IPS DF 19.7 (cell line): ENCODE measurements at regions not wholly inside any gene's neighbourhood (a gene's known extent, or its start where the extent isn't known, plus 50 kb on each side); places are given as distances from the start of the nearest gene placed in this dataset.

Experiments
- DNase-seq: peaks from one replicate; pipeline ENCODE4 v3.0.0-alpha.2; 2013; ENCODE audit warnings: low read depth, low spot score

GRCh38 chr4:24419181-24420034 is 164.9 kb downstream of the DHX15 start:
- peak; percentile 35 for DNase-seq

DNA sequence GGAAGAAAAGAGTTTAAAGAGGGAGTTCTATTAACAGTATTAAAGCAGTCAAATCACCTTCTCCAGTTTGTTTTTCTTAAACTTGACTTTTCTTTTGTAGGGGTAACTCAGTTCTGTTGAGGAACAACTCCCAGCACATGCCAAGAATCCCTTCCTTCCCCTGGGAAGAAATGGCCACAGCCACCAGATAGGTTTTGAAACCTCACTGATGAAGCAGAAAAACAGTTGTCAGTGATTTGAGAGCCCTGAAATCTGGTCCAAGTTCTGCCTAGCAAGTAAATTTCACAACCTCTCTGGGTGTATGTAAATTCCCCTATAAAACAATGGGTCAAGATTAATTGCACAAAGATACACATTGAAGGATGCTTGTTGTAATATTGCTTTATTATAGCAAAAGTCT is 167.1 kb downstream of the DHX15 start:
- DNase-seq = no peak

- DNase-seq = no peak
Measured at GRCh38 chr4:24416293-24416692, 168.1 kb downstream of the DHX15 start.

GRCh38 chr4:24413311-24413784 is 171.0 kb downstream of the DHX15 start:
- no peak for DNase-seq

GRCh38 chr4:24411806-24412205 is 172.5 kb downstream of the DHX15 start:
- DNase-seq = no peak

DNA sequence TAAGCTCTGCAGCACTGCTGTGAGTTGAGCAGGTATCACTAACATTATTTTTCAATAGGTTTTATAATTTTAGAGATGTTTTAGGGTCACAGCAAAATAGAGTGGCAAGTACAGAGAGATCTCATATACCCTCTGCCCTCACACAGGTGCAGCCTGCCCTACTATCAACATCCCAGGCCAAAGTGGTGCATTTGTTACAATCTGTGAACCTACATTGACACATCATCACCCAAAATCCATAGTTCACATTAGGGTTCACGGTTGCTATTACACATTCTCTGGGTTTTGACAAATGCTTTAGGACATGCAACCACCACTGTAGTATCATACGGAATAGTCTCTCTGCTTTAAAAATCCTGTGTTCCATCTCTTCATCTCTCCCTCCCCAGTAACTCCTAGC is 173.1 kb downstream of the DHX15 start:
- no peak for DNase-seq

DNA sequence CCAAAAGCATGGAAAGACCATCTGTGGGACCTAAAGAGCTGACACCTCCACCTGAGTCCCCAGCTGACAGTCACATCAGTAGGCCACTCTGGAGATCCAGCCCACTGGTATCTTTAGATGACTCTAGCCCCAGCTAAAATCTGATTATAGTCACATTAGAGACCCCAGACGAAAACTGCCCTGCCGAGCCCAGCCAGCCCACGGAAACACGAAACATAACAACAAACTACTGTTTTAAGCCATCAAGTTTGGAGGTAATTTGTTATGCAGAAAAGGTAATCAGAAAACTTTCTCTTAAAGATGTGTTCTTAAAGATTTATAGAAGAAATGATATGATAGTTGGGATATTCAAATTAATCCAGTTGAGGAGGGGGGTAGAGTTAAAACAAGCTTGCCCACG is 175.7 kb downstream of the DHX15 start:
- no peak for DNase-seq

DNA sequence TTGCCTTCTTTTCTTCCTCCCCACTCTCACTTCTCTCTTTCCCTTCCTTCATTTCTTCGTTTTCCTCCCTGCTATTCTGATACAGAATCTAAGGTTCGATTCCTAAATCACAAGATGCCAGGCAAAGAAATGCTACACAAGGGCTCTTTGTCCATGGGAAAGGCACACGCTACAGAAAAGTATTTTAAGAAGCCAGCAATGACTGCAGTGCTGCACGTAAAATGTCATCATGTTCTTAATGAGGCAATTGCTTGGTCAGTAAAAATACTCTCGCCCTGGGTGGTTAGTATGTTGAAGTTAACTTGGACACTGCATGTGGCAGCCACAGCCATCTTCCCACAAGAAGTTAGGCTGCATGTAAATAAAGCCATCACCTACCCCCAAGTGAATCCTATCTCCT is 178.4 kb downstream of the DHX15 start:
- no peak for DNase-seq

DNA sequence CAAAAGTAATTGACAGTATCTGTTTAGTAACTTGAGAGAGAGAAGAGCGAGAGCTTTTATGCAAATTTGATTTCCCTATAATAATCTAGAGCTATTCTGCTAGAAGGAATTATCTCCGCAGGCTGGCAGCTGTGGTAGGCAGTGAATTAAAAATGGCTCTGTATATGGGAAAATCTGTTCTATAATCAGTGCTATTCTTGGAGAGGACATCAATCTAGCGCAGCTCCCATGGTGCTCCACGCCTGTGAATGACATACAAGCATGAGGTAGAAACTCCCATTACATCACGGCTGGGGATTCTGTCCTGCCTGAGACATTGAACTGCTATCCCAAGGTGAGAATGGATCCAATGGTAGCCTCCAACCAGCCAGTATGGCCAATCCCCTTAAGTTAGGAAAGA is 179.0 kb downstream of the DHX15 start:
- no peak for DNase-seq

DNA sequence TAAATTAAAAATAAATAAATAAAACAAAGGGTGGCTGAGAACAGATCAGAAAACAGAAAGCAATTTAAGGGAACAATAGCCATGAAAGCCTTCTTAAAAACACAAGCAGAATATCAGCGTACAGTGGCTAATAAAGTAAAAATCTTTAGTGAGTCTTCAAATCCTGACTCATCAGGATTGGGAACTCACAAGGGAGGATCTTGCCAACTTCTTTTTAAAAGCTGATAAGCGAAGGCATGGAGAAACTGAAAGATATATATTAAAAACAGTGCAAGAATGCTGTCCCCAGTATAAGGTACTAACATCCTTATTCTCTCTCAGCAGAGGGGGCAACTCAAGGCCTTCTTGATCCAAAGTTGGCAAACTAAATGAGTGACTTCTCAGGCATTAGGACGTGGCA is 180.1 kb downstream of the DHX15 start:
- DNase-seq = no peak

GRCh38 chr4:24403265-24403664 is 181.1 kb downstream of the DHX15 start:
- no peak for DNase-seq

GRCh38 chr4:24400537-24400936 is 183.8 kb downstream of the DHX15 start:
- no peak for DNase-seq

DNA sequence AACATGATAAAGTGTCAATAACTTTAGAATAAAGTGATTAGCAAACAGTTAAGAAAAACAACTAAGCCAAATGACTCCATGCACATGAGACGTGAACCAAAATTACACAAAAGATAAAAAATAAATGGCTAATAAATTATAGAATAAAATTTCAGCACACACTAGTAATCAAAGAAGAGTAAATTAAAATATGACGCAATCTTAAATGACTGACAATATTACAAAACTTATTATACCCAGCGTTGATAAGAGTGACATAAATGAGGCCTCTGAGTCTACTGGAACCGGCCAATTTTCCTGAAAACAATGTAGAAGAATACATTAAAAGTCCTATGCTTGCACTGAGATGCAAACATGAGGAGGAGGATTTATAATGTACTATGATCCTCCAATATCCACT is 187.4 kb downstream of the DHX15 start:
- DNase-seq = no peak

DNA sequence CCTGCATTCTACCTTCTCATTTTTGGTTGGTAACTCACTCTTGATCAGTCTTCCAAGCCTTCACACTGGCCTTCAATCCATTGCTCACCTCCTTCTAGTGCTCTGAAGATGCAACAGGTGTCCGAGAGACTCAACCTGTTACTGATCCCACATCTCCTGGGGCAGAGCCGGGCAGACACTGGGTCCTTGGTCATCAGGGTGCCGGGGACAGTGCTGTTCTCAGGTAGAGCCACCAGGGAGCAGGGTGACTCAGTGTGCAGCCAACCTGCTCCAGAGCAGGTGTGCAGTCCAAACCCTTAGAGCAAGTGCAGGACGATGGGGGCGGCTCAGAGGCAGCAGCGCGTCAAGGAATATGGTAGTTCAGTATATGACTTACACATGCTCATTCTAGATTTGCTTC is 188.4 kb downstream of the DHX15 start:
- no peak for DNase-seq

- DNase-seq = peak; percentile 20
Measured at GRCh38 chr4:24394041-24394440, 190.3 kb downstream of the DHX15 start.

DNA sequence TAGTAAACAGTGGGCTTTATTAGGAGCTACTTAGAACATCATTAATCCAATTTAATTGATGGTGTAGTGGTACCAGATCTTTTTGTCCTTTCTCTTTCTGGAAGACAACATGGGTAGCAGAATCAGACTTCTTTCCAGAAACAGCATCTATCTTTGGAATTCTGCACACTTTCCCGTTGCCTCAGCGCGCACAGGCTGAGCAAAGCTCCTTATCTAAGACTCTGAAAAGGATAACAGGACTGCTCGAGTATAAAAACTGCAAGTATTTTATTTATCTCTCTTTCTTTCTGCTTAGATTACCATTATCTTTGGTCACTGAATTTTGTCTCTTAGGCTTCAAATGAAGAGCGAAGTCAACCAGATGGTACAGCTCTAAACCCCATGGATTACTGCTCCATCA is 191.7 kb downstream of the DHX15 start:
- no peak for DNase-seq

DNA sequence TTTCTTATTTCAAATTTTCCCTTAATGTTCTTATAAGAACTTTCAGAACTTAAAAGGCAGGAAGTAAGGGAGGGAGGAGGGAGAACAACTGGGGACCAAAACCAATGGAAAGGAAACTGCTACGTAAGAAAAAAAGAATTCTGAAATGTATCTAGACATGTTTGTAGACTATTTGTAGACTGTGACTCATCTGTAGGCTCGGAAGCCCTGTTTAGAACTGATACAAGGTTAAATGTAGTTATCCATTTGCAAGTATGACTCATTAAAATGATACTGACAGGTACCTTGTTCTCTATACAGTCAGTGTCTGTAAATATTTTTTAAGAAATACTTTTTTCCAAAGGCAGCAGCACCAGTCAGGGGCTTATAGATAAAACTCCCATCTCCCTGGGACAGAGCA is 202.0 kb downstream of the DHX15 start:
- DNase-seq = no peak

DNA sequence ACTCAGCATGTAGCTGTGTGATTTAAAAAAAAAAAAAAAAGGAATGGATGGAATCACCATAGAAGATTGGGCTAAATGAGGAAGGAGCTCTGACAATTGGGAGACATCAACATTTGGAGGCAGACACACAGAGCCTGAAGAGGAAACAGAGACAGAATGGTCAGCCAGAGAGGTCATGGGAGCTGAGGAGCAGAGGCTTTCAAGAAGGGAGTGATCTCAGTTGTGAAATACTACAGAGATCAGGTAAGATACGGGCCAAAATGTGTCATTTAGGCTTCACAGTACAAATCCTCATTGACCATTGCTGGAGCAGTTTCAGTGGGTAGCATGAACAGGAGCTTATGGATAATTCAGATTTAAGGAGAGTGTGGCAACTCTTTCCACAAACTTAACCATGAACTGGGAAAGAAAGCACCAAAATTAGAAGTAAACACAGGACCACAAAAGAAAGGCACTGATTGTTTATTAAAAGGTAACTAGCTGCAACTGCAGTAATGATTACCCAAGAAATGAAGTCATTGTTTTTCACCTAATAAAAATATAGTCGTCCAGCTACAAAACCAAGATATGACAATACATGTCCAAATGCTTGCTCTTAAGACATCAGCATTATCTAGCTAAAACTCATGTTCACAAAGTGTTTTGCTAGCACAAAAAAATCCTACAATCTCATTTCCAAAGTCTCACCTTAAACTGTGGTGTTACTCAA is 203.2 kb downstream of the DHX15 start:
- DNase-seq = no peak

DNA sequence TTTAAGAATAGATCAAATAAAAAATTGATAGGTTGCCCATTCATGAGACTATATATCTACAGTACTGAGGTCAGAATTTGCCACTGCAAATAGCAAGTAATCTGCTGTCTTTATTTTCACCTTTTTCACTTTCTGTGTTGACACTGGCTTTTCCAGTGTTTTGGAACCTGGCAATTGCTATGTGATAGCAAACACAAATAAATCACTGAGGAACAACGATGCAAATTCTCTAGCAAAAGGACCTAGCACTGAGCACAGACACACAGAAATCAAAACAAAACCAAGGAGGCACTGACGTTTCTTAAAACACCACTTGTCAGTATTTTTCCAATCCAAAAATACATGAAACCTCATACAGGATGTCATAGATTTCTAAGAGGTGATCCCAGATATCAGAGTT is 210.7 kb downstream of the DHX15 start:
- no peak for DNase-seq

- DNase-seq = no peak
Measured at GRCh38 chr4:24372881-24373280, 211.5 kb downstream of the DHX15 start.

- no peak for DNase-seq
Measured at GRCh38 chr4:24372341-24372740, 212.0 kb downstream of the DHX15 start.

DNA sequence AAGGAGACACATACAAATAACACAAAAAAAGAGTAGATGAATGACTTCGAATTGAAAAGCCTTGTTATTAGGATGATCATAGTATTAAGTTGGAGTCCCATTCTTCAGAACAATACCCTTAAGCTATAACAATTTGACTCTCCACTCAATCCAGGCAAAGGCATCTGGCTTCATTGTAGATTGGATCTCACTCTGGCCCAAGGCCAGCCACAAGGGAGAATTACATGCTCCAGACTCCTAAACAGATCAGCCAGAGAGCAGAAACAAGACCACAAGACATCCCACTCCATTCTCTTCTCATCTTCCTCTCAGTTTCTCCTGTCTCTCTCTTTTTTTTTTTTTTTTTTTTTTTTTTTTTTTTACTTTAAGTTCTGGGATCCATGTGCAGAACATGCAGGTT is 213.9 kb downstream of the DHX15 start:
- no peak for DNase-seq

DNA sequence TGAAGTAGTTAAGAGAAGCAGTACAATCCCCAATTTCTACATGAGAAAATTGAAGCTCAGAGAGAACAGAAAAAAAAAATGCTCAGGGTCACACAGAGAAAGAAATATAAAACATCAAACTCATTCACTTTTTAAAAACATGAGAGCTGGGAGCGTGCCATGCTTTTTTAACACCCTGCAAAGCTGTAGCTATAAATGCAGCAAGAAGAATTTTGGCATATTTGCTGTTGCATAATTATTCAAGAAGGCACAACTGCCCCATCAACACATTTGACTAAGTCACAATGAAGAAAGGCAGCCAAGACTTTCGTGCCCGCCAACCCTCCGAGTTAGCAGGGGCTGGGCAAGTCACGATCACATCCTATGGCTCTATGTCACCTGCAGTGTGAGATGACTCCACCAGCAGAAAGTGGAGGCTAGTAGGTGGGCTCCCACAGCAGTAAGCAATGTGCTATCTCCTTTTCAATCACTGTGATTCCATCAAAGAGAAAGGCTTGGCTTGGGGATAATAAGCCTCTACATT is 214.8 kb downstream of the DHX15 start:
- DNase-seq = no peak
